Skeletal muscle tissue (tissue), 3 donors: ENCODE measurements at regions not wholly inside any gene's neighbourhood (a gene's known extent, or its start where the extent isn't known, plus 50 kb on each side); places are given as distances from the start of the nearest gene placed in this dataset.

Source experiments
- H3K27ac ChIP-seq: one replicate; pipeline ENCODE4 v1.7.0; 2013; ENCODE audit warnings: mild to moderate bottlenecking, low read depth, low read length, inconsistent platforms
- H3K27me3 ChIP-seq, 3 donors: one replicate each; pipeline ENCODE4 v1.7.0; 2013; ENCODE audit warnings: low read length in 3 of 3; ENCODE audit not compliant: control insufficient read depth in 3 of 3, insufficient read depth in 3 of 3
- H3K36me3 ChIP-seq, 3 donors: one replicate each; pipeline ENCODE4 v1.7.0; 2013; ENCODE audit warnings: low read length in 3 of 3; ENCODE audit not compliant: control insufficient read depth in 3 of 3, insufficient read depth in 3 of 3
- H3K4me1 ChIP-seq, 3 donors: one replicate each; pipeline ENCODE4 v1.7.0; 2013; ENCODE audit warnings: low read length in 3 of 3, mild to moderate bottlenecking in 3 of 3; ENCODE audit not compliant: control insufficient read depth in 3 of 3, insufficient read depth in 3 of 3
- H3K4me3 ChIP-seq, 3 donors: one replicate each; pipeline ENCODE4 v1.7.0; 2013; ENCODE audit warnings: low read length in 3 of 3
- H3K9ac ChIP-seq, 3 donors: one replicate each; pipeline ENCODE4 v1.7.0; 2013; ENCODE audit warnings: low read length in 3 of 3, mild to moderate bottlenecking in 3 of 3, moderate library complexity in 2 of 3, low read depth in 1 of 3
- H3K9me3 ChIP-seq, 3 donors: one replicate each; pipeline ENCODE4 v1.7.0; 2013; ENCODE audit warnings: low read length in 3 of 3; ENCODE audit not compliant: control insufficient read depth in 3 of 3
- donor health status: Osteomylitis.

DNA sequence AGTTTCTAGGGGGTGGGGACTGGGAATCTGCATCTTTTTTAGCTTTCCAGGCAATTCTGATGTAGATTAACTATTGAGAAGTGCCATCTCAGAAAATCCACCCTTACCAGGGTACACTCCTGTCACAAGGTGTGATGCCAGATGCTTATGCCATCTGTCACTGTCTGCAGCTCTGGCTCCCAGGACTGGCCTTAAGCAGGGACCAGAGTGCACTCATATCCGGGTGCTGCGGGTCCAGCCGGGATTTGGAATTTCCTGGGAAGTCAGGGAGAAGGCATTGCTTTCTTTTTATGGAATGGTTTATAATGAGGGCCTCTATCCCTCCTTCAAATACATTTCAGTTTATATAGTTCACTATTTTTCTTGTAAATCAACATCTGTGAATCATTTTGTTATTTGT, 92.6 kb downstream of the TMEM174 start:
- H3K4me3 ChIP-seq = no peak overlapping the region
- H3K36me3 ChIP-seq = no peaks in the 10 kb centered on the region
- H3K4me1 ChIP-seq = no peaks in the 10 kb centered on the region
- H3K27ac ChIP-seq = no peak overlapping the region
- no peak overlapping the region for H3K9ac ChIP-seq
- H3K9me3 ChIP-seq = no peaks in the 10 kb centered on the region
- H3K27me3 ChIP-seq = peaks cover 8 to 23% (median 14%) of the 10 kb centered on the region in 3 donors

DNA sequence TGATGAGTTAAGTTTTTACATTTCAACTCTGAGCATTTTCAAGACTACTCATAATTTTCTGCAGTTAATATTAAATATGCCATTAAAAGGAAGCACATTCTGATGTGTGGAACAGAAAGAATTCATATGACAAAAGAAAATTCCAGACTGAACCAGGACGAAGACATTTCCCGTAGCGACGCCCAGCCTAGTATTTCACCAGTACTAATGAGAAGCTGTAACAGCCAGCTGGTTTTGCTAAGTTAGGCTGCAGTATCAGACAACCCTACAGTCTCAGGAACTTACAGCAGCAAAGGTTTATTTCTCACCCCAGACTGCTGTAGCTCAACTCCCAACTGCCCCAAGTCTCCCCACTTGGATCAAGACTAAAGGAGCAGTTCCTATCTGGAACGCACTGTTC, 91.6 kb downstream of the TMEM174 start:
- H3K27me3 ChIP-seq = peaks cover 0 to 14% (median 8%) of the 10 kb centered on the region in 3 donors
- H3K27ac ChIP-seq = no peak overlapping the region
- no peaks in the 10 kb centered on the region for H3K4me1 ChIP-seq
- H3K4me3 ChIP-seq = no peak overlapping the region
- H3K9ac ChIP-seq = no peak overlapping the region
- H3K9me3 ChIP-seq = no peaks in the 10 kb centered on the region
- H3K36me3 ChIP-seq = no peaks in the 10 kb centered on the region

DNA sequence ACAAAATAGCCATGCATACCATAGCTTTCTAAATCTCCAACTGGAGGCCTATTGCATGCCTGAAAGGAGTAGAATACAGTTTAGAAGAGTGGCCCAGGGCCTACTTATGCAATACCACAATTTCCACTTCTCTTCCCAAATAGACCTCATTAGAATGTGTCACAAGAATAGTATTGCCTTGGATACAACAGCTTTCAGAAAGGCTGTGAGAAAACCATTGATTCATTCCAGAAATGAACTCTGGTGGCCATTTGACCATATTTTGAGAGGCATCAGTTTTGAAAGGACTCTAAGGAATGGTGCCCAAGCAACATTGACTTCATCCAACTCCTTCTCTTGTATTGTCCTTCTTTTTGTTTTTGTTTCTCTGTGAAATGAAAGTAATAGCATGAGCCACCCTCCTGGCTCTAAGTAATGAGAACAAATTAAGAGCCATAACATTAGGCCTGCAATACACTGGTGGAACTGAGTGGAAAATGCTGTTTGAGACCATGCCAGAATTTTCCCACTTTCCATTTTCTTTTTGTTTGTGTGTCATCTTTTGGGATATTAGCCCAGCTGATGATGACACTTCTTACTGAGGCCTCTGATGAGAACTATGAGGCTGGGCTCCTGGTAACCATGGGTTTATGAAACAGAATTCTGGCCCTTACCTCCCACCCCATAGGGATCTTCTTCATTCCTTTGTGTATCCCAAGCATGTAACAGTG, 90.2 kb downstream of the TMEM174 start:
- H3K4me3 ChIP-seq = no peak overlapping the region
- no peak overlapping the region for H3K27ac ChIP-seq
- no peaks in the 10 kb centered on the region for H3K36me3 ChIP-seq
- peaks cover 0 to 10% (median 7%) of the 10 kb centered on the region in 3 donors for H3K27me3 ChIP-seq
- no peak overlapping the region for H3K9ac ChIP-seq
- H3K4me1 ChIP-seq = no peaks in the 10 kb centered on the region
- H3K9me3 ChIP-seq = no peaks in the 10 kb centered on the region

DNA sequence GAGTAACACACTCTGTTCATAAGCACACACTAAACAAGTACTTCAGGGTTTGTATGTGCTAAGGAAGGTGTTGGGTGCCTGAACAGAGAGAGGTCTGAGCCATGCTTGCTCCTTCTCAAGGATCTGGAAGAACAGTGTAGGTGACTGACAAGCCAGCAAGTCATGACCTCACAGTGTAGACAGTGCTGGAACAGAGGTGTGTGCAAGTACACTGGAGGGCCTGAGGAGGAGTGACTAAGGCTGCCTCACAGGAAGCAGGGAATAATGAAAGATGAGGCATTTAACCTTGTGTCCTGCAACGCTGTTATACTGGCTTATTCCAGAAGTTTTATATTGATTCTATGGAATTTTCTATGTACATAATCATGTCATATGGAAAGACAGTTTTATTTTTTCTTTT, 83.9 kb downstream of the TMEM174 start:
- H3K27ac ChIP-seq = no peak overlapping the region
- H3K27me3 ChIP-seq = peaks cover 0 to 7% (median 2%) of the 10 kb centered on the region in 3 donors
- H3K36me3 ChIP-seq = no peaks in the 10 kb centered on the region
- H3K4me3 ChIP-seq = peak overlapping the region in 1 of 3 donors; percentile 11
- H3K9me3 ChIP-seq = peaks cover 3 to 6% (median 4%) of the 10 kb centered on the region in 3 donors
- no peaks in the 10 kb centered on the region for H3K4me1 ChIP-seq
- H3K9ac ChIP-seq = no peak overlapping the region

DNA sequence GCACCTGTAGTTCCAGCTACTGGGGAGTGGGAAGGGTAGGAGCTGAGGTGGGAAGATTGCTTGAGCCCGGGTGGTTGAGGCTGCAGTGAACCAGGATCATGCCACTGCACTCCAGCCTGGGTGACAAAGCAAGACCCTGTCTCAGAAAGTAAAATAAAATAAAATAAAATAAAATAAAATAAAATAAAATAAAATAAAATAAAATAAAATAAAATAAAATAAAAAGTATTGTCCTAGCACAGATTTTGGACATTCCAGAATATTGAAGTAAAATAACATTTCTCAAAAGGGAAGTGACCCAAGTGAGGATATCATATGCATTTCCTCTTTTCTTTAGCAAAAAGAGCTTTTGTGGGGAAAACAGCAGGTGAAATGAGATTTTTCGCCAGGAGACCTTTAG, 83.5 kb downstream of the TMEM174 start:
- H3K36me3 ChIP-seq = no peaks in the 10 kb centered on the region
- H3K4me1 ChIP-seq = no peaks in the 10 kb centered on the region
- no peak overlapping the region for H3K27ac ChIP-seq
- H3K27me3 ChIP-seq = peaks cover 0 to 7% (median 2%) of the 10 kb centered on the region in 3 donors
- H3K4me3 ChIP-seq = no peak overlapping the region
- peaks cover 3 to 6% (median 4%) of the 10 kb centered on the region in 3 donors for H3K9me3 ChIP-seq
- no peak overlapping the region for H3K9ac ChIP-seq

GRCh38 chr5:73256012-73256411, 83.0 kb downstream of the TMEM174 start:
- no peak overlapping the region for H3K9ac ChIP-seq
- H3K36me3 ChIP-seq = no peaks in the 10 kb centered on the region
- H3K4me1 ChIP-seq = peaks cover 0 to under 1% (median 0%) of the 10 kb centered on the region in 3 donors
- no peak overlapping the region for H3K4me3 ChIP-seq
- H3K9me3 ChIP-seq = peaks cover 3 to 6% (median 4%) of the 10 kb centered on the region in 3 donors
- no peak overlapping the region for H3K27ac ChIP-seq
- peaks cover 0 to 7% (median 2%) of the 10 kb centered on the region in 3 donors for H3K27me3 ChIP-seq

GRCh38 chr5:73254642-73255041, 81.6 kb downstream of the TMEM174 start:
- Histone ChIP-seq H3K9me3 (peaks cover 3 to 6% (median 4%) of the 10 kb centered on the region in 3 donors), H3K9ac (no peak overlapping the region), H3K36me3 (no peaks in the 10 kb centered on the region), H3K4me1 (peaks cover 0 to 6% (median 0%) of the 10 kb centered on the region in 3 donors), H3K27ac (no peak overlapping the region), H3K27me3 (peaks cover 0 to 7% (median 2%) of the 10 kb centered on the region in 3 donors), H3K4me3 (no peak overlapping the region)

DNA sequence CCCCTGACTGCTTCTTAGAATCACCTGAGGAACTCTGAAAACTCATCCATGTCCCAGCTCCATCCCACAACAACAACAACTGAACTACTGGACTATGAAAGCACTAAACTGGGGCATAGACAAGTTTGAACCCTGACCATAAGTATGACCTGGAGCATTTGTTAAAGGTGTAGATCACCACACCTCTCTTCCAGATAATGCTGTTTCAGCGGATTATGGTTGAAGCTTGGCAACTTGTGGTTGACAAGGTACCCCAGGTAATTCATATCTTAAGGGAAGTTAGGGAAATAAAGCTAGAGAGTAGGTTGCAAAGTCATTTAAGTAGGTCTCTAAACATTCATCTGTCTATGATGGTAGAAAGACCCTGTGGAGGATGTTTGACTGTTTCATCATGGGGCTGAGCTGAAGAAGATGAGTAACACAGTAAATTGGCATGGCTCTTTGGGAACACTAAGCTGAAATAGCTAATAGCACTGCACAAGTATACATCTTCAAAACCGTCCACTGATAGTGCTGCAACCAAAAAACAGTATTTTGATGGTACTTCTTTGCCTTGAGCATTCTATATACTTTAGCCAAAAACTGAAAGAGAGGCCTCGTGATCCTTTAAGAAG, 80.2 kb downstream of the TMEM174 start:
- Histone ChIP-seq H3K36me3 (no peaks in the 10 kb centered on the region), H3K9me3 (peaks cover 3 to 6% (median 4%) of the 10 kb centered on the region in 3 donors), H3K9ac (no peak overlapping the region), H3K4me3 (no peak overlapping the region), H3K27ac (no peak overlapping the region), H3K4me1 (peaks cover 0 to 6% (median 0%) of the 10 kb centered on the region in 3 donors), H3K27me3 (peaks cover 2 to 11% (median 3%) of the 10 kb centered on the region in 3 donors)

DNA sequence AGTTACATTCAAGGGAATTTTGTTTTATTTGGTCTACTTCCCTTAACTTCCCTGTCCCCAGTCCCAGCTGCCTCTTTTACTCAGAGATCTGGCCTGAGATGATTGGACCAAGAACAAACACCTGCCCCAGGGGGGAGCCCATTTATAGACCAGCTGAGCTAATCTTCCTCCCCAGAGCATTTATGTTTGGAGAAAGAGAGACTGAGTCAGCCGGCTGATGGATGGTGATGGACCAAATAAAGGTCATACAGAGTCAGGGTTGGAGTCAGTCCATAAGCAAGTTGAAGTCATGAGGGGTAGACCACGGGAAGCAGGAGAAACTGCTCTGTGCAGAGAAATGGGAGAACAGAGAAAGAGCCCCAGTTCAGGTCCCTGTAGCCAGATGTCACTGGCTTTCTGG, 77.7 kb downstream of the TMEM174 start:
- no peaks in the 10 kb centered on the region for H3K36me3 ChIP-seq
- no peaks in the 10 kb centered on the region for H3K9me3 ChIP-seq

GRCh38 chr5:73242735-73243134, 69.7 kb downstream of the TMEM174 start:
- Histone ChIP-seq H3K27me3 (peaks cover 12 to 35% (median 19%) of the 10 kb centered on the region in 3 donors), H3K27ac (no peak overlapping the region), H3K4me1 (no peaks in the 10 kb centered on the region), H3K9ac (no peak overlapping the region), H3K4me3 (no peak overlapping the region), H3K36me3 (no peaks in the 10 kb centered on the region), H3K9me3 (no peaks in the 10 kb centered on the region)

More for the DNA sequence above, 77.7 kb downstream of the TMEM174 start:
- no peak overlapping the region for H3K9ac ChIP-seq
- H3K27ac ChIP-seq = no peak overlapping the region
- peaks cover 3 to 19% (median 7%) of the 10 kb centered on the region in 3 donors for H3K27me3 ChIP-seq
- no peak overlapping the region for H3K4me3 ChIP-seq
- peaks cover 0 to 6% (median 0%) of the 10 kb centered on the region in 3 donors for H3K4me1 ChIP-seq
